ENCODE measurements at regions not wholly inside any gene's neighbourhood (a gene's known extent, or its start where the extent isn't known, plus 50 kb on each side); places are given as distances from the start of the nearest gene placed in this dataset.
"Not testable (repeated sequence)": the region's sequence is repeated elsewhere in the genome, so short reads cannot be mapped to it uniquely, and the experiment has no call there.

- no peak for DNase-seq (ENCODE audit: low spot score)
These were observed 53.0 kb upstream of the CA12 start for GRCh38 chr15:63434576-63435186.

GRCh38 chr15:63435204-63435820, 53.7 kb upstream of the CA12 start:
- DNase-seq (ENCODE audit: low spot score): no peak

- DNase-seq (ENCODE audit: low spot score): no peak
These were observed 54.7 kb upstream of the CA12 start for GRCh38 chr15:63436341-63436740.

DNA sequence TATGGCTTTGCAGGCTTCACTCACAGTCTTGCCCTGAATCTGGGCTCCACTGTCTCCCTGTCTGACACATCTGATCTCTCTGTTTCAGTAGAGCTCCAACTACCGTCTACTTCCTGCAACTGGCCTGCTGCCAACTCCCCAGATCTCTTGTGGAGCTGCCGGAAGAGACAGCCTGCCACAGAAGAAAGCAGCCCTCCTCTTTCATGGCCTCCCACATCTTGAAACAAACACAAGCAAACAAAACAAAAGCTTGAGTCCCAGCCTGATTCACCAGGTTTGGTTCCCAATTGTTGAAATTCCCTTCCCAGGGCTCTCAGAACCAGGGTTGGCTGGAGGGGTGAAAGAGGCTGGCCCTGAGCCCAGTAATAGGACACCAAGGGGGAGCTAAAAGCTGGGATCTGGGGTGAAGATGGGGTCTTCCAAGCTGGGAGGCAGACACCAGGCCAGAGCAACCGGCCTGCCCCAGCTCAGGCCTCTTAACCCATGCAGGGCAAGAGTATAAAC, 55.3 kb upstream of the CA12 start:
- peak; percentile 60 for DNase-seq (ENCODE audit: low spot score)

DNA sequence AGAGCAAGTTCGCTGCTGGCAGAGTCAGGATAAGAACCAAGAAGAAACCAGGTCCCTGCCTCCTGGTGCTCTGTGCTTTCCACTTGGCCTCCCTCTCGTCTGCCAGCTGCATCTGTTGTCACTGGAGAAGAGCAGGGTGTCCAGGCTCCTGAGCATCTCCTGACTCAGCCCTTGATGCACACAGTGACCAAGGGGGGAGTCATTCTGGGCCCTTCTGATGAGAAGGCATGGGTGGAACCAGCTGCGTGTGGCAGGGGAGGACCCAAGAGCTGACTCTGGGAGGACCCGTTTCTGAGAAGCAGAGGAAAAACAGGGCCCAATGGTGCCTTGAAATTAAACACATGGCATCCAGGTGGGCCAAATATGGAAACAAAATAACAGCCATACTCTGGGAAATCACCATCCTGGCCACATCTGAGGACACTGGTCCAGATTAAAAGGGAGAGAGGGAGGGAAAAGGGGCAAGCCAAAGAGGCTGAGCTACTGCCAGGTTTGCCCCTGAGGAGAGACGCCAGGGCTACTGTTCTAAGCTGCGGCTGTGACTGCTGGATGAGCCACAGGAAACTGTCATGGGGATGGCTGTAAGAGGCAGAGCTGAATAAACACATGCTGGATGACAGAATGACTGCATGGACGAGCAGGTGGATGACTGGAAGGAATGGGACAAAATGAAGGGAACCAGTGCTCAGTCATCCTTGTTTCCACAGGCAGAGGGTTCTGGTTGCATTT, 58.1 kb upstream of the CA12 start:
- DNase-seq (ENCODE audit: low spot score): no peak

DNA sequence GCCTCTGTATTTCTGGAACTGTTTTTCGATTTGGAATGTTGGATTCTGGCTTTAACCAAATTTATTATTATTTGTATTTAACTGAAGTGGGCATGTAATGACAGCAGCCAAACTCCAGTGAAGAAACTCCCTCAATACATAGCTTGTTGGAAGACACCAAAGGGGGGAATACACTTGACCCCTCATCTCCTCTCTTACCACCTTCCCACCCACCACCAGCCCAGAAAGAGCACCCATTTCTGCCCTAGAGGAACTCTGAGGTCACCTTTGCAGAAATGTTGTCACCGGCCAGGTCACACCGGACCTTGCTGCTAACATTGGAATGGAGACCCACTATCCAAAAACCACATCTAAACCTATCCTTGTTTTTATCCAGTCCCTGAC, 58.6 kb upstream of the CA12 start:
- no peak for DNase-seq (ENCODE audit: low spot score)

DNA sequence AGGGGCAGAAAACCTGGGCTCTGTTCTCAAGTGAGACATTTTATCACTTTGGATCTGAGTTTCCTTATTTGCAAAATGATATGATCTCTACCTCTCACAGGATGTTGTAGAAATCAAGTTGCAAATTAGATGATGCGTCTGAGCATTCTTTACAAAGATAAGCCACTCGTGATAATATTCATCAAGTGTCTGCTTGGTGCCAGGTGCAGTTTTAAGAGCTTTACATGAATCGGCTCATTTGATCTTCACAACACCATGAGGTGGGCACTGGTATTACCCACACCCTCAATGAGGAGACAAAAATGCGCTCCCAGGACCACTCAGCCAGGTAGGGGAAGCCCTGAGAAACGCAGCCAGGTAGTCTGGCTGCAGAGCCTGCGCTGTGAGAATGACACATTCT, 59.1 kb upstream of the CA12 start:
- no peak for DNase-seq (ENCODE audit: low spot score)

DNA sequence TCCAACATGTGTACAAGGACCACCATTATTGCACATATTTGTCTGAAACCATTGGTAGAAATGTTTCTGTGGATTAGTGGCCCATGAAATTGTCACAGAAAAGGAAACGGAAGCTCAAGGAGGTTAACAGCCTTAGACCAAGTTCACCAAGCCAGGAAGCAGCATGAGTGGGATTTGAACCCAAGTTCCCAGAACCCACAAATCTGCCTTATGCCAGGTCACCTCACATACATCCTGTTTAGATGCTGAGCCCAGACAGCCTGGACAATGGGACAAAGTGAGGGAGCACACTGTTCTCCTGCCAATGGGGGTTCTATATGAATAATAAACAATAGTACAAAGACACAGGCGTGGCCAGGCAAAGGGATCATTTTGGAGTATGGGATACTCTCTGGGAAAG, 59.6 kb upstream of the CA12 start:
- no peak for DNase-seq (ENCODE audit: low spot score)

DNA sequence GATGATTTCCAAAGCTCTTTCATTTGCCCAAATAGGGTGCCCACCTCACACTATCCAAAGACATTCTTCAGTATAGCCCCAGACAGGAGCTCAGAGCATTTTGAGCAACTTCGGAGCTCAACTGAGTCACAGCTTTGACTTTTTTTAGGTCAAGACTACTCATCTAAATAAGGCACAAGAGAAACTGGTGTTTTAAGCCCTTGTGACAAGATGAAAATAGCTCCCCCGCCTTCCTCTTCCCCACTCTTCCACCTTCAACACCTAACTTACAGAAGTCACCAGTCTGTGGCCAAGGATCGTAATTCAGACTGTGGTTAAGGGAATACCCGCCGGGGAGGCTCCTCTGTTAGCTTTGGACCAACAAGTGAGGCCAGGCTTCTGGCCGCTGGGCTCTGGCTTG, 60.4 kb upstream of the CA12 start:
- DNase-seq (ENCODE audit: low spot score): no peak

DNA sequence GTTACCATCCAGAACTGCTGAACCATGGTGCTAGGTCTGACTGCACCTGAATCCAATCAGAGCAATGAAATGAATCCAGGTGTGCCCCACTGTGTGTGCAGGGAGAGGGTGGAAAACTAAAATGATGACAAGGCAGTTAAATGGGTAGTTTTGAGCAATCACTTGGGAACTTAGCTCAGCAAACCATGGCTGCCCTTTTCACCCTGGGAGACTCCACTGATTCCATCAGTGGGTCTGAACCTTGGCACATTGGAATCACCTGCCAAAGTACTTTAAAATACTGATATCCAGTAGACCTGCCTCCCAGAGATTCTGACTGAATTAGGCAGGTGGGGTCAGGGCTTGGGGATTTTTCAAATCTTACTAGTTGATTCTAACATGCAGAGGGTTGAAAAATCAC, 59.8 kb upstream of the USP3 start:
- no peak for DNase-seq (ENCODE audit: low spot score)

DNA sequence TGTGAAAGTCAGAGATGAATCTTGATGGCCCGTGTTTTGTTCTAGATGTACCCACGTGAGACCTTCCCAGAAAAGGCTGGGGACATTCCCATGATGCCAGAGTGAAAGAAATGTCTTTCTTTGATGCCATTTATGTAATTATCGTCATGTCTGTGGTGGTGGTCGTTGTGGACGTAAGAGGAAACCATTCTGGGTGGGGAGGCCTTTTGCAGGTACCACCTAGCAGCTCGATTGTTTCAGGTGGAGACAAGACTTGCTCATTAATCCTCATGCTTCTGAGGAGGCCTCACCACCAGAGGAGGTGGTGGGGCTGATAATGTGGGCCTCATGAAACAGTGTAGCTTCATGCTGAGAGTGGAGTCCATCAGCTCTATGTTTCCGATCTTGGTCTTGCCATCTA, 58.1 kb upstream of the USP3 start:
- DNase-seq (ENCODE audit: low spot score): no peak

GRCh38 chr15:63447017-63447676, 57.2 kb upstream of the USP3 start:
- DNase-seq (ENCODE audit: low spot score): no peak

DNA sequence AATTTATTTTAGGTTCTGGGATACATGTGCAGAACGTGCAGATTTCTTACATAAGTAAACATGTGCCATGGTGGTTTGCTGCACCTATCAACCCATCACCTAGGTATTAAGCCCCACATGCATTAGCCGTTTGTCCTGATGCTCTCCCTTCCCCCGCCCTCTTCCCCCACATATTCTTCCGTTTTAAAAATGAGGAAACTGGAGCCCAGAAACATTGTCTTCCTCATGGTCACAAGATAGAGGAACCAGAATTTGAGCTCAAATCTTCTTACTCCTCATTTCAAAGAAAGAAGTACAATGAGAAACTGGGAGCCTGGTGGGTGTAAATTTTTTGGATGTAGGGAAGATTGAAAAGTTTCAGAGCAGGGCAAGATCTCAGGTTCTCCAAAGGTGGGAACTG, 56.1 kb upstream of the USP3 start:
- no peak for DNase-seq (ENCODE audit: low spot score)

- DNase-seq (ENCODE audit: low spot score): not testable (repeated sequence)
These were observed 55.4 kb upstream of the USP3 start for GRCh38 chr15:63448872-63449555.

DNA sequence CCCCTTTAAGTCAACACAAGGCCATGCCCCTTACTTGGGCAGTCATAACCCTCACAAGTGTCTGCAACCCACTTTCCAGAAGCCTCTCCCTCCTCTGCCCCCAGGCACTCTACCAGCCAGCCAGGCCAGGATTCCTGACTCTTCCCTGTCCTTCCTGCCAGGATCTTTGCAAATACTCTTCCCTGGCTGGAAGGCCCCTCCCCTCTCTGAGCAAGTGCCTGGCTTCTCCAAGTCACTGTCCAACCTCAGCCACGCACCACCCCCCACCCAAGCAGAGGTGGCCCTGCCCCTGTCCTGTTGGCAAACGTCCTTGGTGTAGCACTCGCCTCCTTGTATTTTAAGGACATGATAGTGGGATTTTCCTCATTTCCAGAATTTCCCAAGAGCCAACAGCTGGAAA, 54.7 kb upstream of the USP3 start:
- no peak for DNase-seq (ENCODE audit: low spot score)

DNA sequence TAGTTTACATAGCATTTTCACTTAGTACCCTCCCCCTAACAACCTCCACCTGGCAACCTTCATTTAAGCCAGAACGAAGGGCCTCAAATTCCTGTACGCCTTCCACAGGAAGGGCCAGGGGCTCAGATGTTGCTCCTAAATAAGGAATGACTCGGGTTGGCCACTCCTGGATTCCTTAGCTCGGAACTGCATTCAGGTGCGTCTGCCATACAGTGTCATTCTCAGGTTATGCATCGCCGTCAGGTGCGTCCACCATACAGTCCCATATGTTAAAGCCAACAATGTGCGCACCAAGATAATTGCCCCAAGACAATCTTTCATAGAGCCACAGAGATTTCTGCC, 53.5 kb upstream of the USP3 start:
- DNase-seq (ENCODE audit: low spot score): no peak

DNA sequence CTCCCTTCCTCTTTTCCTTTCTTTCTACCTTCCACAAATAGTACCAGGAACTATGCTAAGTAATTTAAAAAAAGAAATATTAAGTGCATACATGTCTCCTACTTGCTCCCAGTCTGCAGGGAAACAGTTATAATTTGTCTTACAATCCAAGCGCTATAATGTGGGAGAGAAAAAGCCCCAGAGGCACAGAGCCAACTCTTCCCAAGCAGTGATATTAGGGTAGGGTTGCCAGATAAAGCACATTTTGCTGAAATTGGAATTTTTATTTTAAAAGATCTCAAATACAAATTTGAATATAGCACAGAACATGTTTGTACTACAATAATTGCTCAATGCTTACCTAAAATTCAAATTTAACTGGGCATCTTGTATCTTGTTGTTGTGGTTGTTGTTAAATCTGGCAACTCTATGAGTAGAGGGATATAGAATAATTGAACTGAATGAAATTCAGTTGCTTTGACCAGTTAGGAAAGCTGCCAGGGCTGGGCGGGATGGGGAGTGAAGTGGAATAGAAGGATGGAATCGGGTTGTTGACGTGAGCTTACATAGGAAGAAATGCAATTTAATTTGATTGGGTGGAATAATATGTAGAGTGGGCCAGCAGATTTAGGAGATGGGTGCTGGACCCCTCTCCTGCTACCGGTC, 52.6 kb upstream of the USP3 start:
- DNase-seq (ENCODE audit: low spot score): no peak

DNA sequence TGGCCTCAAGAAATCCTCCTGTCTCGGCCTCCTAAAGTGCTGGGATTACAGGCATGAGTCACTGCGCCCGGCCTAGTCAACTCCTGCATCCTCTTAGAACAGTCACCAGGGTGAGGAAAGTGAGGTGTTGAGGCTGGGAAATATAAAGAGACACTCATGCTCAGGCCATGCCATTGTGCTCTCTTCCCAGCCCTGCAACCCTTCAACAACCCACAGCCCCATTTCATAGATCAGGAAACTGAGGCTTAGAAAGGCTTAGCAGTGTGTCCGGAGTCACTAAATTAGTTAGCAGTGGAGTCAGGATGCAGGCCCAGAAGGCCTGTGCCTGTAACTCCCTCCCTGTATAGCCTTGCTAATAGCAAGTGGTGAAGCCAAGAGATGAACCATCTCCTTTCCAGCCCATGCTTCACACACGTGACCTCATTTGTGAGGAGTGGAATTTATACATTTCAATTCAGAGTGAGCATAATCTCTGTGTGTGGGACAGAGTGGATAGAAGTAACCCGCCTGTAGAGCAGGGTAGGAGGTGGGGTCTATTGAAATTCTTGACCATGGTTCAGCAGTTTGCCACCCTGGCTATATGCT, 51.7 kb upstream of the USP3 start:
- DNase-seq (ENCODE audit: low spot score): no peak

GRCh38 chr15:63453186-63453905, 51.0 kb upstream of the USP3 start:
- DNase-seq (ENCODE audit: low spot score): no peak

GRCh38 chr15:63454503-63455211, 49.7 kb upstream of the USP3 start:
- DNase-seq (ENCODE audit: low spot score): no peak
